HG03025 (cell line): ENCODE measurements at regions not wholly inside any gene's neighbourhood (a gene's known extent, or its start where the extent isn't known, plus 50 kb on each side); places are given as distances from the start of the nearest gene placed in this dataset.
"Not testable (repeated sequence)": the region's sequence is repeated elsewhere in the genome, so short reads cannot be mapped to it uniquely, and the experiment has no call there.

Experiments used
- ATAC-seq: cut with Tn5 transposase; IDR thresholded peaks from one replicate; pipeline ENCODE4 v1.9.1; 2021; ENCODE audit warnings: mild to moderate bottlenecking, moderate library complexity; ENCODE audit not compliant: unreplicated experiment, low FRiP score

DNA sequence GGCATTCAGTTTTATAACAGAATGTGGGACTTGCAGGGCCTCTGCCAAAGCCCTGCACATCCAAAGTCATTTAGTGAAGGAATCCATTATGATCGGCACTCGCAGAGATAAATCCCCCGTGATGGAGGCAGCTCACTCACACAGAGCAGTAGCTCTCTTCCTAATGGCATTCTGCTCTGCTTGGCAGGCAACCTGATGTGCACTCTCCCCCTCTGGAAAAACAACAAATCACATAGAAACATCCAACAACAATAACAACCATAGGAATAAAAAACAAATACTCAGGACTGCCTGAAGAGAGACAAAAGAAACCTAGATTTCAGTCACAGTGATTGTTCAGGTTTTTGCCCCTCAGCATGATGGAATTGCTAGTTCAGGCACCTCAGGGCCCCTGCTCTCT, 59.7 kb downstream of the NAA11 start:
- no peak for ATAC-seq

GRCh38 chr4:79259242-79259641, 66.6 kb downstream of the NAA11 start:
- no peak for ATAC-seq

GRCh38 chr4:79258614-79259176, 67.2 kb downstream of the NAA11 start:
- no peak for ATAC-seq

- ATAC-seq, result no peak
These were observed 67.8 kb downstream of the NAA11 start for GRCh38 chr4:79257953-79258613.

GRCh38 chr4:79255793-79256192, 70.1 kb downstream of the NAA11 start:
- ATAC-seq, result no peak

DNA sequence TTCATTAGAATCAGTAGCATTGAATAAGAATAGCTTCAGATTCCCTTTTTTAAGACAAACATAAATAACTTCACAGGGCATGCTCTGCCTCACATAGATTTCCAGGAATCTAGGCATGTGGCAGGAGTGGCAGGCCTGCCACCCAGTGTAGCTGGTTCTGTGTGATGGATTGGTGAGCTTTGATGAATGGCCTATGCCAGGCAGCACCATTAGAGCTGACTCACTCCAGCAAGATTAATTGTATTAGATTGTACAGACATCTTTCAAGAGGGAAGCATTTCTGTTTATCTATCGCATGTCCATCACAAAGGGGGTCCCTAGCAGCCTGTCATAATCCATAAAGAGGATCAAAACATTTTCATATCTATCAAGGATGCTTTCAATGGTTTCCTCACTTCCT, 71.9 kb downstream of the NAA11 start:
- ATAC-seq, result no peak

DNA sequence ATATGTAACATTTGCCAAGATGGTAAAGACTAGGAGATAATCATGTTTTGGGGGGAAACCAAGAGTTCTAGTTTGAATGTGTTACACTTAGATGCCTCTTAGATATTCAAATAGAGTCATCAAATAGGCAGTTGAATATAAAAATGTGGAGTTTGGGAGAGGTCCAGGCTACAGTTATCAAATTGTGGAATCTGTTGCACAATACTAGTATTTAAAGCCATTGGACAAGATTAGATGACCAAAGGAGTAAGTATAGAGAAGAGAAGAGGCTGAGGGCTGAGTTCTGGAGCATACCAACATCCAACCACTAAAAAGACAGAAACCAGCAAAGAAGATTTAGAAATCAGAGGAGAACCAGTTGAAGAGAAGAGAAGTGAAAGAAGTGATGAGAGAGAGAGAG, 72.7 kb downstream of the NAA11 start:
- ATAC-seq, result no peak

DNA sequence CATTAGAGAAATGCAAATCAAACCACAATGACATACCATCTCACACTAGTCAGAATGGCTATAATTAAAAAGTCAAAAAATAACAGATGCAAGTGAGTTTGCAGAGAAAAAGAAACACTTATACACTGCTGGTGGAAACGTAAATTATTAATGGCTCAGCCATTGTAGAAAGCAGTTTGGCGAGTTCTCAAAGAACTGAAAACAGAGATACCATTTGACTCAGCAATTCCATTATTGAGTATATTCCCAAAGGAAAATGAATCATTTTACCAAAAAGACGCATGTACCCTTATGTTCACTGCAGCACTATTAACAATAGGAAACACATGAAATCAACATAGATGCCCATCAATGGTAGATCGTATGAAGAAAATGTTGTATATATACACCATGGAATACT, 75.0 kb downstream of the NAA11 start:
- ATAC-seq, result no peak

GRCh38 chr4:79249881-79250503, 75.9 kb downstream of the NAA11 start:
- no peak for ATAC-seq

GRCh38 chr4:79248610-79249009, 77.3 kb downstream of the NAA11 start:
- no peak for ATAC-seq

DNA sequence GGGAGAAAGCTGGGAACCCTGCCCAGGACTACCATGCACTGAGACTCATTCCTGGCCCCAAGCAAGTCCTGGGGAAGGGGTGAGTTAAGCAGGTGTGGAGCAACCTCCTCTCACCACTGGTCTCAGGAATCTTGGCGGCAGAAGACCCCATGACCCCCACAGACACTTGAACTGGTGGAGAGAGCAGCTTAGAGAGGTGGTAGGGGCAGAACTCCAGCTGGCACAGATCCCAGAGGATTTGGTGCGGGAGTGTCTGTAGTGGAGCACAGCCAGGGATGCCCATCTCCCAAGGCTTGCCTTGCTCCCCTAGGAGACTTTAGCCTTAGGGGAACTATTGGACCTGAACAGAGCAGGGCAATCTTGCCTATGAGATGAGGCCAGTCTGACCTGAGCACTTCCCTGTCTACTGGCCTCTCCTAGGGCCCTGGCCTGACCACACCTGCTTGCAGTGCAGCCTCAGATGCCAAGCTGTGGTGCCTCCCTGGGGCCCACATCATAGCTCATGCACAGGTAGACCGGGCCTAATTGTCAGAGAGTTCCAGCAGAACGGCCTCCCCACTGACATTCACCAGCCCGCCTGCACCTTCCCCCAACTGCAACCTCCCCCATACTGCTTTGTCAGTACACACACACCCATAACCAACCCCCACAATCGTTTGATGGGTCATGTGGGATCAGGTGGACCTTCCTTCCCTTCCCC, 78.0 kb downstream of the NAA11 start:
- ATAC-seq, result no peak

GRCh38 chr4:79245200-79245940, 80.5 kb downstream of the NAA11 start:
- not testable (repeated sequence) for ATAC-seq

DNA sequence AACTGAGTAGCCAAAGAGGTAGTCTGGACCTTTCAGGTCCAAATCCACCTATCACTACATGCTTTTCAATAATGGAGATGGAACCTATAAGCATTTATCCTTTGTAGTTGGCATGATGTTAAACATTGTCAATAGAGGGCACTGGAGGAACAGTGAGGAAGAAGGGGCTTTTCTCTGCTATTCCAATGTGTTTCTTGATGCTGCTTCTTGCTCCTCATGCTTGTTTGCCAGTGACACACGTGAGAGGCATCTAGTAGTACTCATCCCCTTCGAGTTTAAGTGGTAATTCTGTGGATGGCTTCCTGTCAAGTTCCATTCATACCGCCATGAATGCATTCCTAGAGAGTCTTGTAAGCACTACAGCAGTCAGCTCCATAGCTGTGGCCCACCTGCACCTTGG, 84.0 kb downstream of the NAA11 start:
- no peak for ATAC-seq

DNA sequence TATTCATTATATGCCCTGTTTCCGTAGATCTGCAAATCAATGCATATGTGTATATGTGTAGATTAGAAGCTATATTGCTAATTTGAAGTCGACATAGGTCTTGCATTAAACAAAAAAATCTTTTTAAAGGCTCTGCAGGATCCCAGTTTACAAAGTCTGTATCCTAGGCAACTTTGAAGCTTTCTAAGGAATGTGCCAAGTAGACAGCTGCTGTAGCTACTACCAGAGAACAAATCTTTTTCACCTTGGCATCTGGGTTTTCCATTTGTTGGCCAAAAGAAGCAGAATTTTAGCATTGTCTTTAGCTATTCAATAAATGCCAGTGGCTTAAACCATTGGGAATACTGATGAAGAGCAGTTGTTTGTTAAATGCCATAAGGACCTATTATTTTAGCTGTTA, 88.0 kb downstream of the NAA11 start:
- no peak for ATAC-seq

DNA sequence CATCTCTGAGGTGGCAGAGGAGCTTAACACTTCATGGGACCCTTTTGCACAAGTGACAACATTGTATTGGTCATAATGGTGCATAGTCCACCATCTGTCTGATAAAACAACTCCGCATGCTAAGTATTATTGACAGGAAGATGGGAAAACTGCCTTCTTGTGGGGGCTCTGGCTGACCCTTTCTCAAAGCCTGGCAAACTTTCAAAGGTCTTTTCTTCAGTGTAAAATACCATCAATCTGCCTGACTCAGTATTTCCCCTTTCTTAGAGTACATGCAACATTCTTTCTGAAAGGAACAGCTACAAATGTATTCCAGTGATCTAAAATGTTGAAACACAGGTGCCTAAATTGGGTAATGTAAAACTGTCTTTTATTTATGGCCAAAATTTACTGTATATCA, 89.1 kb downstream of the NAA11 start:
- ATAC-seq, result no peak

- no peak for ATAC-seq
These were observed 90.8 kb downstream of the NAA11 start for GRCh38 chr4:79235095-79235494.

DNA sequence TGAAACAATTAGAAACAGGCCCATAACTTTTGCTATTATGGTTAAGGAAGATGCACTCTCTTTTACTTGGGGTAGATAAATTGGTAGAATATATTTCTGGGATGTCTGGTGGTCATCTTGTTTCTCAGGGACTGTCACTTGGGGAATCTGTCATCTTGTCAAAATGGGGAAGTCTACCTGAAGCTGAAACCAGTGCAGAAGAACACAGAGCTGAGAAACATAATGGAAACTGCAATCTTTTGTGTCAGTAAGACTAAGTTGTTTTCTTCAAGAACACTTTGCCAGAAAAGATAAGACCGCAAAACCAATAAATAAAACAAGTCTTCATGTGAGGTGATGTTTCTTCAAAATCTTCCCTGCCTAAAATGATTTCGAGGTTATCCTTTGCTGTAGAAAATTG, 92.0 kb downstream of the NAA11 start:
- peak; percentile 63 for ATAC-seq

- ATAC-seq, result no peak
These were observed 93.3 kb downstream of the NAA11 start for GRCh38 chr4:79232540-79232939.

GRCh38 chr4:79227860-79228259, 98.0 kb downstream of the NAA11 start:
- ATAC-seq, result no peak

DNA sequence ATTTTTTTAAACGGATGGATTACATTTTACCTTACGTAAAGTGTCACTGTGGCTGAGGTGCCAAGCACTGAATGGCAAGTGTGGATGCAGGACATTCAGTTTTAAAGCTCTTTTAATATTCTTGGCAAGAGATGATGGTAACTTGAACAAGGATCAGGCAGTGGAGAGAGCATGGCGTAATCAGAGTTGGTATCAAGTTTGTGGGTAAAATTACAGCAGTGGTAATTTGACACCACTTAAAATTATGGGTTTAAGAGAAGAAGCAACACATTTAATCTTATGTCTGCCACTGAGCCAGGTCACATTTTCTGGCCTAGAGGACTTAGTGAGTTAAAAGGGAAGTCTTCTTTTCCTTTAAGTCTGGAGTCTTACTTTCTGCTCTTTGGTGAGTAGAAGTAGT, 100.5 kb downstream of the NAA11 start:
- no peak for ATAC-seq

GRCh38 chr4:79224777-79225104, 101.1 kb downstream of the NAA11 start:
- no peak for ATAC-seq
